ENCODE measurements at regions not wholly inside any gene's neighbourhood (a gene's known extent, or its start where the extent isn't known, plus 50 kb on each side); places are given as distances from the start of the nearest gene placed in this dataset.

DNA sequence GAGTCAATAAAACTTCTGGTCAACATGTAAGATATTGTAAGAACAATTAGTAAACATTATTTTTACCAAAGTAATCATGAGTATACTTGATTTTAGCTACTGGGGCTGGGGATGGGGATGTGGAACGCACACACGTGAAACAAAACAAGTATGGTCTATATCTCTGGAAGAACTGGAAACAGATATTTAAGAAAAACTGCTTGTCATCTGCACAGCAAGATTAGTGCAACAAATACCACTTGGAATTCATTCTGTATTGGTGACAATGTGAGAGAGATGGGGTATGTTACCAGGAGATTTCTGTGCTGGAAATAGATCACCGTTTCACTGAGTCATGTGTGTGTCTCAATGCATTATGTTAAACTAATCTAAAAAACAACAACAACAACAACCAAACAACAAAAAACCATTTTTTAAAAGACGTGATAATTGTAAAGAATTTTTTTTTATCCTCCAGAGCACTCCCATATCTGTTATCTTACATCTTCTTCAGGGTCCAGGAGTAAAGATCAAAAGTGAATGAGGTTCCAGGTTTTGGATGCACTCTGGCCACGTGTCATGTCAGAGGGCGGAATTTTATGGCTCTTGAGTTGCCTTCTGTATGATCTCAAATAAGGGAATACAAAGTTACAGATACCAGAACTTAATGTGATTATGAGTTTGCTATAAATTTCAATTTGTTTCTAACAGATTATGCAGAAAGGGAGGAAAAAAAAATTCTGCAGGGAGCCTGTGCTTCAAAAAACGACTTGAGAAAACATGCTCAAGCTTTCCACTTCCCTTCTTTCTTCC lies 153.0 kb downstream of the BBOX1 start:
- TF ChIP-seq, protein P1, sequence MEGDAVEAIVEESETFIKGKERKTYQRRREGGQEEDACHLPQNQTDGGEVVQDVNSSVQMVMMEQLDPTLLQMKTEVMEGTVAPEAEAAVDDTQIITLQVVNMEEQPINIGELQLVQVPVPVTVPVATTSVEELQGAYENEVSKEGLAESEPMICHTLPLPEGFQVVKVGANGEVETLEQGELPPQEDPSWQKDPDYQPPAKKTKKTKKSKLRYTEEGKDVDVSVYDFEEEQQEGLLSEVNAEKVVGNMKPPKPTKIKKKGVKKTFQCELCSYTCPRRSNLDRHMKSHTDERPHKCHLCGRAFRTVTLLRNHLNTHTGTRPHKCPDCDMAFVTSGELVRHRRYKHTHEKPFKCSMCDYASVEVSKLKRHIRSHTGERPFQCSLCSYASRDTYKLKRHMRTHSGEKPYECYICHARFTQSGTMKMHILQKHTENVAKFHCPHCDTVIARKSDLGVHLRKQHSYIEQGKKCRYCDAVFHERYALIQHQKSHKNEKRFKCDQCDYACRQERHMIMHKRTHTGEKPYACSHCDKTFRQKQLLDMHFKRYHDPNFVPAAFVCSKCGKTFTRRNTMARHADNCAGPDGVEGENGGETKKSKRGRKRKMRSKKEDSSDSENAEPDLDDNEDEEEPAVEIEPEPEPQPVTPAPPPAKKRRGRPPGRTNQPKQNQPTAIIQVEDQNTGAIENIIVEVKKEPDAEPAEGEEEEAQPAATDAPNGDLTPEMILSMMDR (IDR thresholded peaks at IDR 0.05) = no peak
- no peak for TF ChIP-seq POLR2A (IDR thresholded peaks at IDR 0.05)

Data from upper lobe of left lung (tissue), 4 donors.